ENCODE measurements at regions not wholly inside any gene's neighbourhood (a gene's known extent, or its start where the extent isn't known, plus 50 kb on each side); places are given as distances from the start of the nearest gene placed in this dataset.

DNA sequence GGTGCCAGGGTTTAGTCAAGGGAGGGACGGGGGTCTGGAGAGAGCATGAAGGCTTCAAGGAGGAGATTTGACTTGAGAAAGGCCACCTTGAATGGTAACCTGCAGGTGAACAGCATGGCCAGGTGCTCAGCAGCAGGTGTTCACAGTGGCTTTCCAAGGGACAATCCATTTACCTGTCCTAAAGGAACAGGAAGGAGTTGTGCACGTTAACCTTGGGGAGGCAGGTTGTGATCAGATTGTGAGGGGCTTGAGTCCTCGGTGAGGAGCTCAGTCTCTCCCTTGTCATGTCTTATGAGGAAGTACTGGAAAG is 120.1 kb upstream of the ERCC6L2 start:
- DNase-seq: no peak

DNA sequence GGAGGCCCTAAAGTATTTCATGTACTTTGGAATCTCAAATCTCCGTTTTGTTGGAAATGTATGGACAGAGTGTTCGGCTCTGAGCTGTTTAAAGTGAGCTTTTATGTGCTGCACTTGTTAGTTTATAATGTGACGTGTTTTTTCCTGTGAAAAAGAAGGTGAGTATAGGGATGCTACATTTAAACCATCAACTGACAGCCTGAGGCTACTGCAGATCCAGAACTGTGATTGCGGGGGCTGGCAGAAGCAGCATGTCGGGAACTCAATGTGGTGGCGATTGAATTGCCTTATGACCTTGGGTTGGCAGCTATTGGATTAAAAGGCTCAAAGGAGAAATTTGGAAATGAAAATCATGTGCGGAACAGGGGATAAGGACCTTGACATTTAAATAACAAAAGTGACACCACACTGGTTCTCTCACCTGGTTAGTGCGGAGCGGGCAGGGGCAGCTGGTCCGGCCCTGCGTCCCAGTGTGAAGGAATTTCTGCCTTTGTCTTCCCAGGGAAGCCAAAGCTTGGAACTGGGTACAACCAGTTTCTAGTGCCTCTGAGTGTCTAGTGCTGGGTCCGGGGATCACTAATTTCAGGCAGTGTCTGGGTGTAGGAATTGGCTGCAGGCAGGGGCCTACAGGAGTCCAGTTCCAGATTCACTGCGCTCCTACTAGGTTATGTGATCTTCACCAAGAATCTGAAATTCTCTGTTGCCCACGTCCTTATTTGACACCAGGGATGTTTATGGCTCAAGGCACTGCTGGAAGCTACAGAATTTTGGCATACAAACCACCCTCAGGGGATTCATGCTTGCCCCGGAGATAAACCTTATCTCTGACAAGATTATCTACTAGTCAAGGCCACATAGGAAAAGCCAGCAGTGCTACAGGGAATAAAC is 120.7 kb upstream of the ERCC6L2 start:
- no peak for DNase-seq

DNA sequence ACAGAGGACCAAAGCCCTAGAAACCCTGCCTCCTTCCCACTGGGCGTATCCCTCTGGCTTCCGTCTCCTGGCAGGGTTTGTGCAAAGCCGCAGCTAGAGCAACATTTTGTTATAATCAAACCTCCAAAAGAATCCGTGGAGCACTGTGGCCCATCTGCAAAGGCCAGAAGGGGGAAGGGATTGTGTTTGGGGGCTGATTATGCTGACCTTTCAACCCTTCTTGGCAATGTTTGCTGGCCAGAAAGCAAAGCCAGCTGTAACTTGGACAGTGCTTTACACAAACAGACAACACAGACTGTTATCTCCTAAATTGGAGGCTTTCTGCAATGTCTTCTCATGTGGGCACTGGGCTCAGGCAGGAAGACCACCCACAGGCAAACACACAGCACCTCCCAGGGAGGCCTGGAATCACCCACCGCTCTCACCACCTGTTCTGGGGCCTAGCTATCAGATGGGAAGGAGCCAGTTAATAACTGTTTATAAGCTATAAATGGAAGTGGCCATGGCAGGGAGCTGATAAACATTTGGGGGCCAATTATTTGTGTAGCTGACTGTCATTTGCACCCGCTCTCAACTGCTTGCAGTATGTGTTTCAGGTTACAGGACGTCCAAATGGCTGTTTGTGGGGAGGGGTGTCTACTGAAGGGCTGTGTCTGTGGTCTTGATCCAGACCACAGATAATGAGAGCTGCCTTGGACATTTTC is 121.6 kb upstream of the ERCC6L2 start:
- DNase-seq: no peak

DNA sequence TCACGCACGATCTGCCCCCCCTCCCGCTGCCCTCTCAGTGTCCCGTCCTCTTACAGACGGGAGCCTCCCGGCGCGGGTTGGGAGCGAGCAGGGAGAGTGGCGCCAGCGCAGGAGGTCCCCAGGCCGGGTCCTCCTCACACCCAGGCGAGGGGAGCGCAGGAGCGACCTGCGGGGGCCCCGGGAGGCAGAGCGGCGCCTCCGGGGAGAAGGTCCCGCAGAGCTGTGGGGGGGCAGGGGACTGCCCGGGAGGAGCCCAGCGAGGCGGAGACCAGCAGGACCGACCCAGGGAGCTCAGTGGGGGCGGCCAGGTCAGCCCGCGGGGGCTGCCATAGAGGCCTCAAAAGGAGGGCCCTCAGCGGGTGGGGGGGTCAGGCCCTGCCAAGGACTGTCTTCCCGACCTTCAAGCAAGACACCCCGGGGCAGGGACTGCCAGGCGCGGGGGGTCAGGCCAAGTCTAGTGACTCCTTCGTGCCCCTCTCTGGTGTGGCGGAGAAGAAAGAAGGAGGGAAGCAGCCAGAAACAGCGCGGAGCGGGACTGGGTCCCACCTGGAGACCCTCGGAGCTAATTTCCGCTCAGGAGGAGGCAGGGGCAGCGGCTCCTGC is 123.3 kb upstream of the ERCC6L2 start:
- DNase-seq: no peak

DNA sequence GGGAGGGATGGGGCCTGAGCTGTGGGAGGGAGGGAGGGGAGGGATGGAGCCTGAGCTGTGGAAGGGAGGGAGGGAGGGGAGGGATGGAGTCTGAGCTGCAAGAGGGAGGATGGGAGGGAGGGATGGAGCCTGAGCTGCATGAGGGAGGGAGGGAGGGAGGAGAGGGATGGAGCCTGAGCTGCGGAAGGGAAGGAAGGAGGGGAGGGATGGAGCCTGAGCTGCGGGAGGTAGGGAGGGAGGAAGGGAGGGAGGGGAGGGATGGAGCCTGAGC is 124.0 kb upstream of the ERCC6L2 start:
- no peak for DNase-seq

DNA sequence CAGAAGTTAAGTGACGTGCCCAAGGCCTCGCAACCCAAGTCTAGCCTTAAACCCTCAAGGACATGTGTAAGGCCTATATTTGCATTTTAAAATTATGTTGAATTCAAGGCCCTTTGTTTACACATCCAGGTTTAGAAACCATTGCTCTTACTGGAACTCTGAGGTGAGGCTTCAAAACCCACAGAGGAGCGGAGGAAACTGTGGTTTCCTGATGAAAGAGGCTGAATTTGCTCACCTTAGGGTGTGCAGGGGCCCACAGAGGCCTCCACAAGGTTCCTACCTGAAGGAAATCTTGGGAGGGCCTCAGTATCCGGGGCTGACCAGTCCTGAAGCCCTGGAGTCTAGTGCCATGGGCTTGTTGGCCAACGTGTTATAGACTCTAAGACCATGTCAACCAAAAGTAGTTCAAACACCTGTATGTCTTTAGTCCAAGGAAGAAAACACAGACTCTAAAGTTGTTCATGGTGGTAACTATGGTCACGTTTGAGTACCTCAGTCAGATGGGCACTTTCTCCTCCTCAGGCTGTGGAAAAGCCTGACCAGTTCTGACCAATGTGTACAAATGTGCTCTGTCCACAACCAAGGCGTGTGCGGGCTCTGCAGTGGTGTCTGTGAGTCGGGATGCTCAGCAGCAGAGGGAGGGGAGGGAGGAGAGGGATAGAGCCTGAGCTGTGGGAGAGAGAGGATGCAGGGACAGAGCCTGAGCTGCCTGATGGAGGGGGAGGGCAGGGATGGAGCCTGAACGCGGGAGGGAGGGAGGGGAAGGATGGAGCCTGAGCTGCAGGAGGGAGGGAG is 124.6 kb upstream of the ERCC6L2 start:
- DNase-seq: no peak

DNA sequence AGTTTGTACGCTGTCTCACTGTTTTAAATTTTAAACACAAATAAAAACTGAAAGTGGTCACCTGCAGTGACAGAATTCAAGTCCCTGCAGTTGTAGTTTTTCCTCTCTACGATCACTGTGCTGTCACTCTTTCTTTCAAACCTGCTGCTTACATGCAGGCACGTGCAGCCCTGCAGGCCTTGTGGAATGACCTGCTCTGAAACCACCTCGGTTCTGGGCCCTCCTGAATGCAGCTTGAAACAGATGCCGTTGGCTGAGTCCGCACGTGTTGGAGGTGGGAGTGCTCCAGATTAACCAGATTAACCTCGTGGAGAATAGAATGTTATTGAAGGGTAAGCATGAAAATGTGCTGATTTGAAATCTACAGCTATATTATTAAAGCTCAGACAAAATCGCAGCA is 126.0 kb upstream of the ERCC6L2 start:
- DNase-seq: no peak

DNA sequence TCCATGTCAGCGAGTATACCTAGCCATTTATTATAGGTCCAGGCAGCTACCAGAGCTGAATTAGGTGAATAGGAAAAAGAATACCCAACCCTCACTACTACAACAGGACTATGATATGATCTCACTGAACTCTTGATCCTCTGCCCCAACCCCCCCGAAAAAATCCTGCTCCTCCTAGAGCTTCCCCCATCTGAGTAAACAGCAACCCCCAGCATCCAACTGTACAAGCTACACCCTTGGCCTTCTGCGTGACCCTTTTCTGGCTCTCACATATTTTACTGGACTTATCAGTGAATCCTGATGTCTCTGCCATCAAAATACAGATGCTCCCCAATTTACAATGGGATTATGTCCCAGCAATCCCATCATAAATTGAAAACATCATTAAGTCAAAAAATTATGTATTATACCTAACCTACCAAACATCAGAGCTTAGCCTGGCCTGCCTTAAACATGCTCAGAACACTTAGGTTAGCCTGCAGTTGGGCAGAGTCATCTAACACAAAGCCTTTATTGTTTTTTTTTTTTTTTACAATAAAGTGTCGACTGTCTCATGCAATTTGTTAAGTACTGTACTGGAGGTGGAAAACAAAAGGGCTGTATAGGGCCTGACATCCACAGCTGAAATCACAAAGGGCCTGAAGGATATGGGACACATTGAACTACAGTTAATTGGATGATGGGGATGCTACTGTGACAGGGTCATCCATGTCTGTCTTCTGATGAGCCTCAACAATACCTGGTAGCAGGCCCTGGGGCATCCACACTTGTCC is 128.9 kb upstream of the ERCC6L2 start:
- no peak for DNase-seq

DNA sequence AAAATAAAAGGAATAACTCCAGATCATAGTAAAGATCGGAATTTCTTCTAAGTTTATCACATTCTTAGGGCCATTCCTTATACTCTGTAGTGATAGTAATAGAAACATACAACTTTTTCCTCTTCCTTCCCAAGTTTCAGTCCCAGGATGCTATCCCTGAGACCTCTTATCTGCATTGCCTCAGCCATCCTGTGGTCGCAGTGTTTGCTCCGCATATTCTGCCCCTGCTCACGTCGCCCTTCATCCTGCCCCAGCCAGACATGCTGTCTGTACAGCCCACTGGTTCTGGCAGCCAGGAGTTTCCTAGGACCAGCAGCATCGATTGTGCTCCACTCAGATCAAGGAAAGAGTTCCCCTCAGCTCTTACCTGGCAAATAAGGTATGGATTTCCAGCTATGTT is 132.7 kb upstream of the ERCC6L2 start:
- DNase-seq: no peak

DNA sequence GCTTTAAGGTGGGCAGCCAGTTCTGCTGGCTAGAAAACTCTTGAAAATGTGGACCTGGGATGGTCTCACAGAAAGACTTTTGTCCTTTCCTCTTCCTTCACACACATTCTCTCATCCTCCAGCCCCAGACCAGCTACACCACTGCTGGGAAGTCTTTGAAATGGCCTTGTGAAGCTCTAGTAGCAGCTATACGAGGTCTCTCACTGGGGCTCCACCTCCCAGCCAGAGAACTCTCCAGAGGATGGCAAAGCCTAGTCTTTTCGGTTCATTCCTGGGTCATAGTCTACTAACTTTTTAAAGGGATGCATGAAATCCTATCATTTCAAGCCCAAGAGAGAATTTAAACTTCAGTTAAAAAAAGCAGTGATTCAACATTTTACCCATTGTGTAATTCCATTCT is 133.9 kb upstream of the ERCC6L2 start:
- no peak for DNase-seq

DNA sequence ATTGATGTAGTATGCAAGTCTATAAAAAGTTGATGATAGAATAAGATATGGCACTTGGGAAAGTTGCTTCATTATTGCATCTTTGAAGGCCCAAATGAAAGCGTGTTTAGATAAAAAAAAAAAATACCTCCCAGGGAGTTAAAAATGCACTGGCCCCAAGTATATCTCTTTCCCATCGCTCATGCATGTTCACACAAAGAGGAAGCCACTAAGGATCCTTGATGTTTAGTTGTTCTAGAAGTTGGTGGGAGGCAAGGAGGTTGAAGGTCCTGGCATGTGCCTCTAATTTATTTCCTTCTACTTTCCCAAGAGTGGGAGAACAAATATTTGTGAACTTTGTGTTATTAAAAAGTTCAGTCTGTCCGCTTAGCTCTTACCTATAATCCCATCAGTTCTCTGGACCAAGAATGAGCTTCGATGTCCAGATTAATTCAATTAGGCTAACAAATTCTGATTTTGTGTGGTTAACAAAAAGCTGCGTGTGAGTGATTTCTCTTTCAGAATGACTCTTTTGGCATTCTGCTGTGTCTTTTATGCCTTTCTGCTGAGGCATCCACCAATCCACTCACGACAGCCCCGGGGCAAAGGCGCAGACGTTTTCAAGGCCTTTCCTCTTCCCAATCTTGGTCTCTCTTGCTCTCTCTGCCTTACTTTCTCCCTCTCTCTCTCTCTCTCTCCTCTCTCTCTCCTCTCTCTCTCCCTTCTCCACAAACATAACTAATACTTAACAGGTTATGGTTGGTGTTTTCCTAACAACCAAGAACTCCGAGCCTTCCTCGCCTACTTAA is 135.1 kb upstream of the ERCC6L2 start:
- no peak for DNase-seq

DNA sequence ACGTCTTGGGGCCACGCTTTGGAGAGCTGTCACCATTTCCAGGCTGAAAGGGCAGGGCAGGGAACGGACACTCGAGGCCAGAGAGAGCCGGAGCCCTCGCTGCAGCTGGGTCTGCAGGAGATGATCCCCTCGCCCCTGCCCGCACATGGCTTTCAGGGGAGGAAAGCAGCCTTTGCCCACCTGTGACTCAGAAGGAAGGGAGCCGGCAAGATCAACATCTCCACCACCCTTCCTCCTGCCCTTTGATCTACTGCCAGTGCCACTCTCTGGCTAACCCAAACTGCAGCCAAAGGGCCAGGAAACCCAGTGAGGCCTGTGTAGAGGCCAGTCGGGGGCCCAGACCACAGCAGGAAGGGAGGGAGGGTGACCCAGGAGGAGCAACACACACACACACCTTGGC is 137.1 kb upstream of the ERCC6L2 start:
- DNase-seq: no peak

DNA sequence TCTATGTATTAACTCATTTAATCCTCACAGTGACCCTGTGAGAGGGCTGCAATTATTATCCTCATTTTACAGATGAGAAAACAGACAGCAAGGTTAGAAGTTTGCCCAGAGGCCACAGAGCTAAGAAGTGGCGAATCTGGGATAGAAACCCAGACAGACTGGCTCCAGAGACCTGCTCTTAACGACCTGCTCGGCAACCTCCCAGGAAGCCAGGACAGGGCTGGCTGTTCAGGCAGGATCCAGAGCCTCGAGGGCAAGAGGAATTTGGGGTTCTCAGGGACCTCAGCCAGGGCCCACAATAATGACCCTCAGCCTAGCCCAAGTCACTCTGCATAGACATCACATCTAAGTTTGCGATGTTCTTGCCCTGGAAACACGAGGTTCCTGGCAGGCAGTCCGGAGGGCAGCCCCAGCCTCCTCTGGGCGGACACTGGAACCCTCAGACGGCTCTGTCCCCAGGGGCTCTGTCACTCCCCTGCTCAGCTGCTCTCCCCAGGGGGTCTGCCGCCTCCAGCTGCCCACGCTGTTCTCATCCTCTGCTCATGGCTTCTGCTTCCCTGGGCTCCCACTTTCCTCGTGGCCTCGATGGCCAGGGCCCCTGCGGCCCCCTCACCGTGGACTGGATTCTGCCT is 138.5 kb upstream of the ERCC6L2 start:
- no peak for DNase-seq

DNA sequence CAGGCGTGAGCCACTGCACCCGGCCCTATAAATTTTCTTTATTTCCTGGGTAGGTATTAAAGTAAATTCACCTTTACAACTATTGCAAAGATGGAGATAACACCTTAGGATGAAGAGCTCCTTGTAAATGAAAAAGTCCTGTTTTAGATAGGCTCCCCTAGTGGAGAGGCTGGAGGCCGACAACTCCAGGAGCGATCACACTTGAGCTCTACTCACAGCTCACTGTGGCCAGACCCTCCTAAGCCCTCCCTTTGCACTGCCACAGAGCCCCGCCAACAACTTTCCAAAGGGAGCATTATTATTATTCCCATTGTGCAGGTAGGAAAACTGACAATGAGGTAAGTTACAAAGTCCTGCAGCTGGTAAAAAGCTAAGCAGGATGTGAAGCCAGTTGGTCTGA is 139.1 kb upstream of the ERCC6L2 start:
- DNase-seq: no peak

DNA sequence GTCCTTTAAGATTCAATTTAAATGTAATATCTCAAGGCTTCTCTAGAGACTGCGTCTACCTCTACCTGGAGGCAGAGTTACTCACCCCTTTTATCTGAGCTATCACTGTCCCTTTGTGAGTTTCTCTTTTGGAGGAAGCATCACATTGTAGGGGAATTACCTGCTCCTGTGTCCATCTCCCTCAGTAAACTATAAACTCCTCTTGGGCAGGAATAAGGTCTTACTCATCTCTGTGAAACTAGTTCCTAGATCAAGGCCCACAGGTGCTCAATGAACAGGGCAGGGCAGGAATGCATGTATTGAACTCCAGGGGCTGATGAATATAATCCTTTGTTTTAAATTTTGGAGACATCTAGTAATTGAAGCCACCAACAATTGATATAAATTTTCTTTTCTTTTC is 139.8 kb upstream of the ERCC6L2 start:
- no peak for DNase-seq

DNA sequence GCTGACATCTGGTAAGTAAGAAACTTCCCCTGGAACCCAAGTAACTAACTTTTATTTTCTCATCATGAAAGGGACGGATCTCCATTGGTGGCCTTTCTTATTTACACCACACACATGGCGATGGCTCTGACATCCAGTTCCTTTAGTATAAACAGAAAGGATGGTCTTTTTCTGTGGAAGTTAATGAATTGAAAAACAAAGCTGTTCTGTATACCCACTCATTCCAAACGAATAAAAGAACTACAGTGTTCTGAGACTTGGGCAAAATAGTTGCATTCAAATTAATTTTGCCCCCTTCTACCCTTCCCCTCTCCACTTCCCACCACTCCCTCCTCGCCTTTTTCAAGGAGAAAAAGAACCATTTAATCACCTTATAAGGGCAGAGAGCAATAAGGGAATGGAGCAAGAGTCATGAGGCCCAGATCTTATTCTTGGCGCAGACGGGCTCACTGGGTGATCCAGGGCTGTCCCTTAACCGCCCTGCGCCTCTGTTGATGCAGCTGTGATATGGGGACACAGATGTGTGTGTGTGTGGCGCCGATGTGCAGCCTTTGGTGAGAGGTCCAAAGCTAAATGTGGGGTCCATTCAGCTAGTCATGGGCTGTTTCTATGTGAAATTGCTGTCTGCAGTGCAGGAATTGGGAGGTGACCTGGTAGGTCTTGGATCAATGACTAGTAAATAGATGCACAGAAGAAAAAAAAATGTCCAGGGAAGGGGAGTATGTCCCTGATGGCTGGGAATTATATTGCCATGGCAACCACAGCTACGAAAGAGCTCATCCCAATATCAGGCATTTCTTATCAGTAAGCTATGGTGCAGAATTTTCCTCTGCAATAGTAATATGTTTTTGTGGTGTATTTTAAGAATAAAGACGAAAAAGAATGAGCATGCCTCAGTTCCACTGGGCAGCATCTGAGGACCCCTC is 141.5 kb upstream of the ERCC6L2 start:
- DNase-seq: no peak

DNA sequence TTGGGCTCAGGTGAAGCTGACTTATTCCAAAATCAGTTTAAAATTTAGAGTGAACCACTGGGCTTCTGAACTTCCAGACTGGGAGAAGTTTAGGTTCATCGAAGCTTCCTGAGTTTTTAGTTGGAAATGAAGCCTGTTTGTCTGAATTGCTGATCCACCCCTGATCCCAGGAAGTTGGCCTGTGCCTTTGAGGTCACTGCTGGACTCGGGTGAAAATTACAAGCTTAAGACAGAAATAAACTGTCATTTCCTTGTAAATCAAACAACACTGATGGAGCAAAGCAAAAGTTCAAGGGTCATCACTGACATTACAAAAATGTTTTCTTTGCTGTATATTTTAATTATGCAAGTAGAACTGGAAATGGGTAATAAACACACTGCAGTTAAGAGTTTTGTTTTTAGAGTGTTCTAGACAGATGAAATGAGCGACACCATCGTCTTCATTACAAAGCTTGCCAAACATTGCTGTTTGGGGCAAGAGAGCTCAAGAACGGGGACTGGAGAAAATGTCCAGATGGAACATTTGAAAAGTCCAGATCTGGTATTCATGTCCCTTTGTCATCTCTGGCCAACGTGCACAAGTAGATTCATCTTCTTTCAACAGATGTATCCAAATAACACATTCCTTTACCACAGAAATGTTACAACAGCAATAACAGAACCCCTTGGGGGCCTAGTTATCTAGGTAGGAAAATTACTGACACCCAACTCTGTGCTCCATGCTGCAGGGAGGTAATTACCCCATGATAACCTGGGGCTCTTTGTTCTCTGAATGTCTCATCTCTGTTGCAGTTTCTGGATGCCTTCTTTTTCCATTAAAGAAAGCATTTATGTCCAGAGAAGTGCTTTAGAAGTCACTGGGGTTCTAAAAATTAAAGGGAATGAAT is 142.4 kb upstream of the ERCC6L2 start:
- DNase-seq: no peak

DNA sequence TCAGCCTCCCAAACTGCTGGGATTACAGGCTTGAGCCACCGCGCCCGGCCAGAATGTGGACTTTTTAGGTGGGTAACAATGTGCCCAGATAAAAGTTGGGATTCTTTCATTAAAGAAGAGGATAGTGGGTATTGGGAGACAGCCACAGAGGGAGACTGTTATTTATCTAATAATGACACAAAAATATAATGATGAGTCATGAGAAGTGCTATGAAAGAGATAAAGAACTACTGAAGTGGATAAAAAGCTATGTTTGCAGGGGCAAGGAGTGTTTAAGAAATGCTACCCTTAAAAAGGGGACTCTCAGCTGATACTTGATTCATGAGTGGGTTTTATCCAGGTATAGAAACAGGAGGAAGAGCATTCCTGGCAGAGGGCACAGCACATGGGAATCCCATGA is 143.6 kb upstream of the ERCC6L2 start:
- no peak for DNase-seq

DNA sequence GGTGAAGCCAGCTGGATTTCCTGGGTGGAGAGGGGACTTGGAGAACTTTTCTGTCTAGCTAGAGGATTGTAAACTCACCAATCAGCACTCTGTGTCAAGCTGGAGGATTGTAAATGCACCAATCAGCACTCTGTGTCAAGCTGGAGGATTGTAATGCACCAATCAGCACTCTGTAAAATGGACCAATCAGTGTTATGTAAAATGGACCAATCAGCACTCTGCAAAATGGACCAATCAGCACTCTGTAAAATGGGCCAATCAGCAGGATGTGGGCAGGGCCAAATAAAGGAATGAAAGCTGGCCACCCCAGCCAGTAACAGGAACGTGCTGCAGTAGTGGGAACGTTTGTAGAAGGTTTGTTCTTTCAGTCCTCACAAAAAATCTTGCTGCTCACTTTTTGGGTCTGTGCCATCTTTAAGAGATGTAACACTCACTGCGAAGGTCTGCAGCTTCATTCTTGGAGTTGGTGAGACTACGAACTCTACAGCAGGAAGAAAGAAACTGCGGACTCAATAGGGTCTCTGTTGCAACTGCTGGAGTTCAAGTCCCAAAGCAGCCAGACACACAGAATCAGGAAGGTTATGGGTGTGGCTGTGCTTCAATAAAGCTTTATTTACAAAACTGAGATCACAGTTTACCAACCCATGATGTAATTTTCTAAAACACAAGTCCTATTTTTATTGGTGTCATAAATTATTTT is 145.7 kb upstream of the ERCC6L2 start:
- no peak for DNase-seq

Measured in amniotic stem cell (primary cell).